GM13977 (cell line): ENCODE measurements at regions not wholly inside any gene's neighbourhood (a gene's known extent, or its start where the extent isn't known, plus 50 kb on each side); places are given as distances from the start of the nearest gene placed in this dataset.

Experiments used
- DNase-seq: peaks from one replicate; pipeline ENCODE4 v3.0.0; 2012; ENCODE audit warnings: low spot score
- in situ Hi-C: fragments of 300-500 bp; cut with MboI; formaldehyde crosslinking; loops from one replicate; pipeline ENCODE4 v1.12.0; 2022; ENCODE audit warnings: low sequenced_read_pairs, low pct_unique_long_range_greater_than_20kb, mixed read lengths, inconsistent platforms; ENCODE audit not compliant: unreplicated experiment
- TF ChIP-seq, protein P1 (sequence below): IDR thresholded peaks from 2 replicates; pipeline ENCODE4 v1.5.1; 2012; ENCODE audit warnings: mild to moderate bottlenecking, control low read depth; ENCODE audit not compliant: insufficient read depth; ENCODE audit errors: extremely low read depth, missing control alignments

DNA sequence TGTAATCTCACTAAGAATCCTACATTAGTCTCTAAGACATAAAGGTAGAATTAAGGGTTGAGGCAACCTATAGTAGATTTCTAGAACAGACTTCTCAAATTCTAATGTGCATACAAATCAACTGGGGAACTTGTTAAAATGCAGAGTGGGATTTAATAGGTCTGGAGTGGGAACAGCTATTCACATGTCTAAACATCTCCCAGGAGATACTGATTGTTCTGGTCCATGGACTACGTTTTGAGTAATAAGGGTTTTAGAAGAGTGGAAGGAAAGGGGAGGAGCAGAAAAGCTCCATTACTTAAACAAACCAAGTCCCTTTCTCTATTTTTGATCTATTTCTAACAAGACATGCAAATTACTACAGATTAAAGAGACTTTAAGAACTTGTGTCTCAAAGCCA lies 524.8 kb downstream of the TUSC7 start:
- TF ChIP-seq, protein P1, sequence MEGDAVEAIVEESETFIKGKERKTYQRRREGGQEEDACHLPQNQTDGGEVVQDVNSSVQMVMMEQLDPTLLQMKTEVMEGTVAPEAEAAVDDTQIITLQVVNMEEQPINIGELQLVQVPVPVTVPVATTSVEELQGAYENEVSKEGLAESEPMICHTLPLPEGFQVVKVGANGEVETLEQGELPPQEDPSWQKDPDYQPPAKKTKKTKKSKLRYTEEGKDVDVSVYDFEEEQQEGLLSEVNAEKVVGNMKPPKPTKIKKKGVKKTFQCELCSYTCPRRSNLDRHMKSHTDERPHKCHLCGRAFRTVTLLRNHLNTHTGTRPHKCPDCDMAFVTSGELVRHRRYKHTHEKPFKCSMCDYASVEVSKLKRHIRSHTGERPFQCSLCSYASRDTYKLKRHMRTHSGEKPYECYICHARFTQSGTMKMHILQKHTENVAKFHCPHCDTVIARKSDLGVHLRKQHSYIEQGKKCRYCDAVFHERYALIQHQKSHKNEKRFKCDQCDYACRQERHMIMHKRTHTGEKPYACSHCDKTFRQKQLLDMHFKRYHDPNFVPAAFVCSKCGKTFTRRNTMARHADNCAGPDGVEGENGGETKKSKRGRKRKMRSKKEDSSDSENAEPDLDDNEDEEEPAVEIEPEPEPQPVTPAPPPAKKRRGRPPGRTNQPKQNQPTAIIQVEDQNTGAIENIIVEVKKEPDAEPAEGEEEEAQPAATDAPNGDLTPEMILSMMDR: no peak
- in situ Hi-C loops: no loop called here
- DNase-seq: no peak

DNA sequence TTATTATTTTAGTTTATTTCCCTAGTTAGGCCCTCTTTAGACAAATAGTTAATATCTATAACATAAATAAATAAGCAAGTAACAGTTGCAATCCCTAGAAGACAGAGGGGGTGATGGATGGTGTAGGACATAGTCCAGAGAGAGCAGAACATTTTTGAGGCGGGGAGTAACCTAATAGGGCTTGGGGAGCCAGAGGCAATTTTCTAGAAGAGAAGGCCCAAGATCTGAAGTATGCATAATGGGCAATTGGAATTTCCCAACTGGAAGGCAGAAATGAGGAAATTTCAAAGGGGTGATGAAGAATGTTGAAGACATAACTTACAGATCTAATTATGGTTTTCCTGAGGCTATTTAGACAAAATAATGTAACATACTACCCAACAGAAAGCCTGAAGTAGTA lies 525.7 kb downstream of the TUSC7 start:
- DNase-seq: no peak
- TF ChIP-seq, protein P1: no peak
- in situ Hi-C loops: no loop called here

- DNase-seq: no peak
- TF ChIP-seq, protein P1: no peak
- in situ Hi-C loops: no loop called here
These were observed 529.2 kb downstream of the TUSC7 start for GRCh38 chr3:117238806-117239205.

DNA sequence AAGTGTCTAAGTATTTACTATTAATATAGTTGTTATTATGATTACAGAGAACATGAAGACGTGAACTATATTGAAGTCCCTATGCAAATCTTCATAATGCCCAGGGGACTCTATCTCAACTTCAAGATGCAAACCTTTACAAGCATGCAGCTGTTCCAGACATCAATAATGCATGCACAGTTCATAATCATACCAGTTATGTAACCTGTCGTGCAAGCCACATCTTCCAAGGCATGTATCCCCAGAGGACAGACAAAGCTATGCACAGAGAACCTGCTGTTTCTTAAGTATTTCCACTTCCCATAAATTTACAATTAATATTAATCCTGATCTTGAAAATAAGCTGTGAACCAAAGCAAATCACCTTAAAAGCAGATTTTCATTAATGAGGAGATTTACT lies 534.1 kb downstream of the TUSC7 start:
- TF ChIP-seq, protein P1: no peak
- in situ Hi-C loops: no loop called here
- DNase-seq: no peak

DNA sequence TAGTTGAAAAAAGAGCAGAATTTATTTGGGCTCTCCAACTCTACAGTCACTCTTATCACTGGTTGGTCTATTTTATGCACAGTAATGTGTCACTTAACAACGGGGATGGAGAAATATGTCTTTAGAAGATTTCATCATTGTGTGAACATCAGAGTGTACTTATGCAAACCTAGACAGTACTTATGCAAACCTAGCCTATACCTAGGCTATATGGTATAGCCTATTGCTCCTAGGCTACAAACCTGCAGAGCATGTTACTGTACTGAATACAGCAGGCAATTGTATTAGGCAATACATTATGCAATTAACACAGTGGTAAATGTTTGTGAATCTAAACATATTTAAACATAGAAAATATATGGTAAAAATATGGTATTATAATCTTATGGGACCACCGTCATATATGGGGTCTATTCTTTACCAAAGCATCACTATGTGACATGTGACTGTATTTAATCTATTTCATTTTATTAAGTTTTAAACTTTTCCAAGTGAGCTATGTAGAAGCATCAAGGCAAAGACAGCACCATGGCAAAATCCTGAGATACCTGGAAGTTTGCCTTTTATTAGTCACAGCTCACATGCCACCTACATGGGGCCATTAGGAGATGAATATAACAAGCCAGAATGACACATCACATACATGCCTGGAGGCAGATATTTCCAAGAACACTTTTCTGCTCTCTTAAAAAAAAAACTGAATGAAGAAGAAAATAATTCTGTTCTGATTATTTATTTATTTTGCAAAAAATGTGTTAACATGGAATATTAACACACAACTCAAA lies 537.4 kb downstream of the TUSC7 start:
- no peak for DNase-seq
- TF ChIP-seq, protein P1: no peak
- in situ Hi-C loops: no loop called here

DNA sequence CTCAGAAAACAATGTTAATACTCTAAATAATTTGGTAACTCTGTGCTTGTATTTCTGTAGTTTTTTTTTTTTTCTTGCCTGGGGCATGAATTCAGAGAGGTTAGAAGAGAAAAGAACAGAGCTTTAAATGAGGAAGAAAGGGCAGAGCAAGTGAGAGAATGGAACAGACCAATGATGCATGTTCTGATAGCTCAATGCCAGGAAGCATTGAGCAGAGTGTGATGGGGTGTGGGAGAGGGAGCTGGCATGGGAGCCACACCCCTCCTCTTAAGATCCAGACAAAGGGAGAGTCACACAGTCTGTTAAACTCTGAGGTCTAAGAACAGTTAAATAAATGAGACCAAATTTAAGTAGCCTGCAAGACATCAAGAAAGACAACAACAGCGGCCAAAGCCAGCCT lies 538.6 kb downstream of the TUSC7 start:
- DNase-seq: no peak
- TF ChIP-seq, protein P1: no peak

More for the DNA sequence above, 538.6 kb downstream of the TUSC7 start:
- in situ Hi-C loops: no loop called here
